Activated T-cell treated with anti-CD3 and anti-CD28 coated beads, Interleukin-2, amount 50 U/mL, for 24 hours (primary cell): ENCODE measurements at regions not wholly inside any gene's neighbourhood (a gene's known extent, or its start where the extent isn't known, plus 50 kb on each side); places are given as distances from the start of the nearest gene placed in this dataset.

Source experiments
- DNase-seq: peaks from one replicate; pipeline ENCODE4 v3.0.0-alpha.2; 2020
- H3K27ac Mint-ChIP-seq: 2 replicates; pipeline ENCODE4 v1.8.0; 2020; ENCODE audit warnings: mild to moderate bottlenecking, mixed read lengths
- H3K27me3 Mint-ChIP-seq: 2 replicates; pipeline ENCODE4 v1.8.0; 2020; ENCODE audit warnings: mixed read lengths
- H3K36me3 Mint-ChIP-seq: 2 replicates; pipeline ENCODE4 v1.8.0; 2020; ENCODE audit warnings: low read depth, mixed read lengths
- H3K4me1 Mint-ChIP-seq: 2 replicates; pipeline ENCODE4 v1.8.0; 2020; ENCODE audit warnings: low read depth, mixed read lengths
- H3K4me3 Mint-ChIP-seq: 2 replicates; pipeline ENCODE4 v1.8.0; 2020; ENCODE audit warnings: mild to moderate bottlenecking, moderate library complexity, mixed read lengths
- H3K9me3 Mint-ChIP-seq: 2 replicates; pipeline ENCODE4 v1.8.0; 2020; ENCODE audit warnings: mixed read lengths

- Mint-ChIP-seq H3K27me3 (no peaks in the 10 kb centered on the region), H3K4me3 (no peak overlapping the region), H3K36me3 (no peaks in the 10 kb centered on the region), H3K4me1 (no peaks in the 10 kb centered on the region), H3K27ac (no peak overlapping the region), H3K9me3 (no peaks in the 10 kb centered on the region)
- no peak for DNase-seq
Observed at GRCh38 chr1:195766709-195767108, 841.5 kb downstream of the KCNT2 start.

- no peak for DNase-seq
- H3K9me3 Mint-ChIP-seq, result no peaks in the 10 kb centered on the region
- H3K27ac Mint-ChIP-seq, result no peak overlapping the region
- no peaks in the 10 kb centered on the region for H3K36me3 Mint-ChIP-seq
- no peaks in the 10 kb centered on the region for H3K4me1 Mint-ChIP-seq
- no peak overlapping the region for H3K4me3 Mint-ChIP-seq
- no peaks in the 10 kb centered on the region for H3K27me3 Mint-ChIP-seq
Observed at GRCh38 chr1:195765099-195765498, 843.1 kb downstream of the KCNT2 start.

DNA sequence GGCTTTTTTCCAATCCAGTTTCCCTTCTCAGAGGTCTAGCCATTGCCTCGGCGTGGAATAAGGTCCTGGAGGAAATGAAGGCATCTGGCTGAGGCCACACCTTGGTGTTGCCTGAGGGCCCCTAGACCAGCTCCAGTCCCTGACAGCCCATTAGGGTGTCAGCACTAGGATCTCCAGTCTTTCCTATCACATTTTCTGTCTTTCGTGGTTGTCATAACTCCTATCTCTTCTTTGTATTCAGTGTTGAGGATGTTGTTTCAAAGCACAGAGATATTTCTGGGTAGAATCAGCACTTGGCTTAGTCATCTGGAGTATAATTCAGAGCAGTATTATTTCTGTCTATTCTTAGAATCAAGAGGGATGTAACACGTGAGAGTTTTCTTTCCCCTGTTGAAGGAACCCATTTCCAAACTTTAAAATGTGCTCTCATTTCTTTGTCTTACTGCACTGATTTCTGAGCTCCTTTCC, 844.3 kb downstream of the KCNT2 start:
- no peak overlapping the region for H3K27ac Mint-ChIP-seq
- no peak for DNase-seq
- H3K27me3 Mint-ChIP-seq, result no peaks in the 10 kb centered on the region
- no peaks in the 10 kb centered on the region for H3K36me3 Mint-ChIP-seq
- no peaks in the 10 kb centered on the region for H3K4me1 Mint-ChIP-seq
- no peaks in the 10 kb centered on the region for H3K9me3 Mint-ChIP-seq
- no peak overlapping the region for H3K4me3 Mint-ChIP-seq

DNA sequence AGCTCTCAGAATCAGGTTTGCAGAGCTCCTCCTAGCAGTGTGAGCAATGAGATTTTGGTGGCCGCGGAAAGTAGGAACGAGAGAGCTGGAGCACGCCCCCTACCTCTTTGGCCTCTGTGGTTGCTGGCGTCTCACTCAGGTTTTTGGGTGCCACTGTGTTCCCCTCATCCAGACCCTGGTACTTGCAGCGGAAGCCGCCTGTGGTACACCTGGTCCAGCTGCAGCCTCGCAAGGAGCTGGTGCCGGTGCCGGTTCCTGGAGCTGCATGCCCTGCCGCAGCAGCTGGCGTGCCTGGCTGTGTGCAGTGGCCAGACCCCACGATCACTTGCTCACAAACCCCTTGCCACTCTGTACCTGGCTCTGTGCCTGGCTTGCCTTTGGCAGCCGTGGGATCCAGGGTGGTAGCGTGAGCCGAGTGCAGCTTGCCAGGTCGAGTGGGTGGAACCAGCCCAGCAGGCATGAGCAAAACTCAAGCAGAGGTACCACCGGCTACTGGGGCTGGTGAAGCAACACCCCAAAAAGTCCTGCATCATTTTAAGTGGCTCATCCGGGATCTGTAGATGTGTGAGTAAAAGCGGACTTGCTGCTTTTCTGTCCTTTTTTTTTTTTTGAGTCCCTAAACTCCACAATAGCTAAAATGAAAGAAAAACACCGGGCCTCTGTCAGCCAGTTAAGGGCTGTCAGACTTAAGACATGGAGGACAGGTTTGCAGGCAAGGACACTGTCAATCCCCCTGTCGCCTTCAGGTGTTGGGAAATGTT, 844.9 kb downstream of the KCNT2 start:
- no peak for DNase-seq

GRCh38 chr1:195761104-195761503, 847.1 kb downstream of the KCNT2 start:
- Mint-ChIP-seq H3K27ac (no peak overlapping the region), H3K27me3 (no peaks in the 10 kb centered on the region), H3K4me1 (no peaks in the 10 kb centered on the region), H3K4me3 (no peak overlapping the region), H3K9me3 (no peaks in the 10 kb centered on the region), H3K36me3 (no peaks in the 10 kb centered on the region)
- DNase-seq, result no peak

More for the DNA sequence above, 844.9 kb downstream of the KCNT2 start:
- H3K4me3 Mint-ChIP-seq, result no peak overlapping the region
- H3K27me3 Mint-ChIP-seq, result no peaks in the 10 kb centered on the region
- no peaks in the 10 kb centered on the region for H3K9me3 Mint-ChIP-seq
- no peaks in the 10 kb centered on the region for H3K4me1 Mint-ChIP-seq
- H3K27ac Mint-ChIP-seq, result no peak overlapping the region
- H3K36me3 Mint-ChIP-seq, result no peaks in the 10 kb centered on the region

DNA sequence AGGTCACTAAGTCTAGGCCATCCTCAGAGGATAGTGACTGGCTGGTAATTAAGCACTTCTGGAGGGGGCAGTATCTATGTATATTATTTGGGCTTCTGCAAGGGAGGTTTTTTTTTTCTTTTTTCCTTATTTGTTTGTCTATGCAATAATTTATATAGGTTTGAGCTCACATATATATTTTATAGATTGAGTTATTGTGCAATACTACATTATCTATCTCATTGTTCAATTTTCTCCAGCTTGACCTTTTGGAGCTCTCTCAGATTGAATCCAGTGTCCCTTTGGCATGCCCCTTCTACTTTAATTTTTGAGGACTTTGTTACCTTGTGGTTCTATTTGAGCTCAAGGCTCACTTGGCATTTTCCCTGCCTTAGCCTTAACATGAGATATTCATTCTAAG, 852.1 kb downstream of the KCNT2 start:
- DNase-seq, result no peak
- H3K4me1 Mint-ChIP-seq, result no peaks in the 10 kb centered on the region
- H3K27ac Mint-ChIP-seq, result no peak overlapping the region
- H3K4me3 Mint-ChIP-seq, result no peak overlapping the region
- H3K27me3 Mint-ChIP-seq, result no peaks in the 10 kb centered on the region
- no peaks in the 10 kb centered on the region for H3K36me3 Mint-ChIP-seq
- no peaks in the 10 kb centered on the region for H3K9me3 Mint-ChIP-seq

DNA sequence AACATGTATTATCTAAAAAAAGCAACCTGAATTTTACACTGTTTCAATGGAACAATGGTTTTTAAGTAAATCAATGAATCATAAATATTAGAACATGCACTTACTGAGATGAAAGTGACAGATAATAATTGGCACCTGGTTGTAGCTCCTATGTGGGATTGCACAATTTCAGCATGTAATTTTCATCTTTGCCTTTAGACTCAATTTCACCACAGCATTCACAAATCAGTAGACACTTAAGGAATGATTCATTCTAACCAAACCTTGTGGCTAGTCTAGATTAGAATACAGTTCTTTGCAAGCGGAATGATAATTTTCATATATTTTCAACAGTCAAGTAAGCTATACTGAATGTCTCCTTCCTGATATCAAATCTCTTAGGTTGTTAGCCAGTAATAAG, 853.4 kb downstream of the KCNT2 start:
- Mint-ChIP-seq H3K4me1 (no peaks in the 10 kb centered on the region), H3K36me3 (no peaks in the 10 kb centered on the region), H3K9me3 (no peaks in the 10 kb centered on the region), H3K4me3 (no peak overlapping the region), H3K27ac (no peak overlapping the region), H3K27me3 (no peaks in the 10 kb centered on the region)
- no peak for DNase-seq

GRCh38 chr1:195754303-195754702, 853.9 kb downstream of the KCNT2 start:
- no peaks in the 10 kb centered on the region for H3K4me1 Mint-ChIP-seq

GRCh38 chr1:195748969-195749368, 859.3 kb downstream of the KCNT2 start:
- DNase-seq, result no peak
- no peak overlapping the region for H3K27ac Mint-ChIP-seq
- H3K4me1 Mint-ChIP-seq, result no peaks in the 10 kb centered on the region
- H3K9me3 Mint-ChIP-seq, result no peaks in the 10 kb centered on the region
- H3K27me3 Mint-ChIP-seq, result no peaks in the 10 kb centered on the region
- H3K36me3 Mint-ChIP-seq, result no peaks in the 10 kb centered on the region
- H3K4me3 Mint-ChIP-seq, result no peak overlapping the region

More at GRCh38 chr1:195754303-195754702, 853.9 kb downstream of the KCNT2 start:
- Mint-ChIP-seq H3K4me3 (no peak overlapping the region), H3K9me3 (no peaks in the 10 kb centered on the region), H3K27ac (no peak overlapping the region), H3K36me3 (no peaks in the 10 kb centered on the region), H3K27me3 (no peaks in the 10 kb centered on the region)
- no peak for DNase-seq

- H3K36me3 Mint-ChIP-seq, result no peaks in the 10 kb centered on the region
- H3K27me3 Mint-ChIP-seq, result no peaks in the 10 kb centered on the region
Observed at GRCh38 chr1:195745189-195746010, 862.8 kb downstream of the KCNT2 start.

GRCh38 chr1:195744256-195744655, 864.0 kb downstream of the KCNT2 start:
- Mint-ChIP-seq H3K27ac (no peak overlapping the region), H3K4me1 (no peaks in the 10 kb centered on the region), H3K36me3 (no peaks in the 10 kb centered on the region), H3K4me3 (no peak overlapping the region), H3K9me3 (peaks cover 6% of the 10 kb centered on the region), H3K27me3 (no peaks in the 10 kb centered on the region)
- DNase-seq, result no peak

More at GRCh38 chr1:195745189-195746010, 862.8 kb downstream of the KCNT2 start:
- Mint-ChIP-seq H3K27ac (no peak overlapping the region), H3K4me3 (no peak overlapping the region), H3K4me1 (no peaks in the 10 kb centered on the region), H3K9me3 (peaks cover 6% of the 10 kb centered on the region)
- DNase-seq, result no peak

GRCh38 chr1:195740862-195741261, 867.4 kb downstream of the KCNT2 start:
- peaks cover 6% of the 10 kb centered on the region for H3K9me3 Mint-ChIP-seq
- H3K27ac Mint-ChIP-seq, result no peak overlapping the region
- H3K27me3 Mint-ChIP-seq, result no peaks in the 10 kb centered on the region
- H3K4me3 Mint-ChIP-seq, result no peak overlapping the region
- no peak for DNase-seq
- no peaks in the 10 kb centered on the region for H3K36me3 Mint-ChIP-seq
- no peaks in the 10 kb centered on the region for H3K4me1 Mint-ChIP-seq

- Mint-ChIP-seq H3K9me3 (peaks cover 6% of the 10 kb centered on the region), H3K27ac (no peak overlapping the region), H3K36me3 (no peaks in the 10 kb centered on the region), H3K27me3 (no peaks in the 10 kb centered on the region), H3K4me3 (no peak overlapping the region), H3K4me1 (no peaks in the 10 kb centered on the region)
- DNase-seq, result no peak
Observed at GRCh38 chr1:195738966-195739650, 869.1 kb downstream of the KCNT2 start.

DNA sequence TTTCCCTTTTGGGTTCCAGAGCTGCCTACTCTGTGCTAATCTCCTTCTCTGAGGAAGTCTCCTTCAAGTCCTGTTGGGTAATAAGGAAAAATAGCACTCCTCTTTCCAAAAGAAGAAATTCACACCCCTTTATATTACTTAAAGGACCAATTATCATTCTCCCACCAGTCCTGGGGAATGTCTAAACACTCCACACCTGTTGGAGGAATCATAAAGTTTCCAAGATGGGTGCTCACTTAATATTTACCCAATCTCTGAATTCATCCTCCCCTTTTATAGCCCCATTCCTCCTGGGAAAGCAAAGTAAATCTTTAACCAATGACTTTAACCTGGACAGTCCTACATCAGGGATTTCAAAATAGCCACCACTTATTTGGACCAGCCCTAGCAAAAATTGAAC, 873.1 kb downstream of the KCNT2 start:
- Mint-ChIP-seq H3K36me3 (no peaks in the 10 kb centered on the region), H3K4me1 (no peaks in the 10 kb centered on the region), H3K27ac (no peak overlapping the region), H3K4me3 (no peak overlapping the region), H3K9me3 (no peaks in the 10 kb centered on the region), H3K27me3 (no peaks in the 10 kb centered on the region)
- no peak for DNase-seq
